Transverse colon (tissue), 3 donors: ENCODE measurements at regions not wholly inside any gene's neighbourhood (a gene's known extent, or its start where the extent isn't known, plus 50 kb on each side); places are given as distances from the start of the nearest gene placed in this dataset.

Experiments used
- CTCF ChIP-seq, 5 experiments: fragments of 200-600 bp in 3 of 5; fragments of 450-650 bp in 2 of 5; sonication (generic) in 3 of 5; IDR thresholded peaks; 1 replicate in 2 of 5; 2 replicates in 3 of 5; pipeline ENCODE4 v1.5.1; 2016 to 2017; ENCODE audit warnings: antibody characterized with exemption in 5 of 5, inconsistent platforms in 3 of 5, mild to moderate bottlenecking in 2 of 5, moderate library complexity in 1 of 5
- POLR2A ChIP-seq: fragments of 450-650 bp; IDR thresholded peaks from one replicate; pipeline ENCODE4 v1.6.1; 2016; ENCODE audit warnings: antibody characterized with exemption, mild to moderate bottlenecking, moderate library complexity

- no peak for TF ChIP-seq POLR2A
- TF ChIP-seq CTCF (IDR thresholded peaks at IDR 0.05): no peak
Observed at GRCh38 chr5:52626312-52626711, 161.4 kb upstream of the ITGA1 start.
